Retinal pigment epithelial cell (primary cell): ENCODE measurements at regions not wholly inside any gene's neighbourhood (a gene's known extent, or its start where the extent isn't known, plus 50 kb on each side); places are given as distances from the start of the nearest gene placed in this dataset.
A peak's percentile ranks its signal among the peaks of the same experiment; 100 is the strongest.

Experiments
- DNase-seq: peaks from one replicate; pipeline ENCODE4 v3.0.0-alpha.2; 2010; ENCODE audit warnings: low read depth
- H3K4me3 ChIP-seq: 2 replicates; pipeline ENCODE4 v1.5.1; 2011; ENCODE audit warnings: mild to moderate bottlenecking, low read length, control low read depth, moderate library complexity
- CTCF ChIP-seq: conservative IDR thresholded peaks from 2 replicates; pipeline ENCODE4 v1.5.1; 2011; ENCODE audit warnings: low read depth, low read length, control low read depth, inconsistent platforms

DNA sequence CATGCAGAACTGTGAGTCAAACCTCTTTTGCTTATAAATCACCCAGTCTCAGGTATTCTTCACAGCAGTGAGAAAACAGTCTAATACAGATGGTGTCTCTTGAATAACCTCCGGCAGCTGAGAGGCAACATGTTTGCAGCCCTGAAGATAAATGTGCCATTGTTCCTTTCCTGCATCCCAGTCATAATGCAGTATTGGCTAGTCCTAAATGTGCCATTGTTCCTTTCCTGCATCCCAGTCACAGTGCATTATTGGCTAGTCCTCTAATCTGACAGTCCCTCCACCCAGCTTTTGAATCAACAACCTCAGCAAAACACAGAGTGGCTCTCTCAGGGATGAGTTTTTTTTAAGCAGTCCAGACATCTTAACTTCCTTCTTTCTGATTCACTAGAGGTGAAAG is 550.7 kb downstream of the RIT2 start:
- no peak for TF ChIP-seq CTCF
- no peak for DNase-seq
- H3K4me3 ChIP-seq = no peak overlapping the region

DNA sequence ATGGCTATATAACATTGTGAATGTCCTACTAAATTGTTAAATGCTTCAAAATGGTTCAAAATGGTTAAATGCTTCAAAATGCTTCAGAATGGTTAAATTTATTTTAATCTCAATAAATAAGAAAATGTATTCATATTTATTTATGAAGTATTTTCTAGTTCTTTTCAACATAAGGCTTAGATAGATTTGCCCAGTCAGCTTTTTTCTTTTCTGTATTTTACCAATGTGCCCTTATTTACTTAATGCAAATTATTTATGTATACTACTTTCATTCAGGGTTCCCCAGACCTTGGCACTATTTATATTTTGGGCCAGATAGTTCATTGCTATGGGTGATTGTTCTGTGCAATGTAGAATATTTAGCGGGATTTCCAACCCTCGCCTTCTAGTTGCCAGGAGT is 546.7 kb downstream of the RIT2 start:
- no peak for TF ChIP-seq CTCF
- DNase-seq = no peak
- H3K4me3 ChIP-seq = no peak overlapping the region

- no peak for DNase-seq
- no peak overlapping the region for H3K4me3 ChIP-seq
- TF ChIP-seq CTCF = no peak
Observed at GRCh38 chr18:42574871-42575270, 540.6 kb downstream of the RIT2 start.

- DNase-seq = no peak
- no peak for TF ChIP-seq CTCF
- H3K4me3 ChIP-seq = no peak overlapping the region
Observed at GRCh38 chr18:42576124-42576523, 539.4 kb downstream of the RIT2 start.

DNA sequence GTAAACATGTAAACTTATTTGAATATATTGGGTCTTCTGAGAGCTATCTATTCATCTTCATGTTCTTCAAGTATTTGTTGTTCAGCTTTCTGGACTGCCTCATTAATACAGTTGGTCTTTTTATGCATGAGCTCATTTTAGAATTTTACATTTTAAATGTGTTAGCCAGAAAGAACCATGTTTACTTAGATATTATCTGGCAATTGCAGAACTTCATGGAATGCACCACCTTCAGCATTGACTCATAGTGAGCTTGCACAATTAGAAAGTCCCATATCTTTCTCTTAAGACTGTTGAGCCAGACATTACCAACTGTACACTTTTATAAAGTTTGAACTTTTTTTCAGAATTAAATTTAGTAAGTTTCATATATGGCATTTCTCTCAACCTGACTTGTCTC is 536.7 kb downstream of the RIT2 start:
- DNase-seq = no peak
- TF ChIP-seq CTCF = no peak
- no peak overlapping the region for H3K4me3 ChIP-seq

GRCh38 chr18:42582266-42582665 is 533.2 kb downstream of the RIT2 start:
- no peak for TF ChIP-seq CTCF

GRCh38 chr18:42583283-42583731 is 532.2 kb downstream of the RIT2 start:
- H3K4me3 ChIP-seq = no peak overlapping the region
- DNase-seq = peak; percentile 16
- TF ChIP-seq CTCF = no peak

More at GRCh38 chr18:42582266-42582665, 533.2 kb downstream of the RIT2 start:
- no peak overlapping the region for H3K4me3 ChIP-seq
- no peak for DNase-seq
